NB4 (cell line): ENCODE measurements at regions not wholly inside any gene's neighbourhood (a gene's known extent, or its start where the extent isn't known, plus 50 kb on each side); places are given as distances from the start of the nearest gene placed in this dataset.

Source experiments
- MYC ChIP-seq: IDR thresholded peaks from 2 replicates; pipeline ENCODE4 v1.6.1; 2011; ENCODE audit warnings: low read depth, low read length
- POLR2A ChIP-seq: IDR thresholded peaks from 2 replicates; pipeline ENCODE4 v1.6.1; 2011; ENCODE audit warnings: mild to moderate bottlenecking; ENCODE audit not compliant: insufficient read length; ENCODE audit errors: extremely low read depth
- TF ChIP-seq, protein P1 (sequence below): IDR thresholded peaks from one replicate; pipeline ENCODE4 v1.5.1; 2012; ENCODE audit warnings: low read depth, low read length
- TF ChIP-seq, protein P2 (sequence below): IDR thresholded peaks from 2 replicates; pipeline ENCODE4 v1.6.1; 2011; ENCODE audit warnings: low read depth, low read length

DNA sequence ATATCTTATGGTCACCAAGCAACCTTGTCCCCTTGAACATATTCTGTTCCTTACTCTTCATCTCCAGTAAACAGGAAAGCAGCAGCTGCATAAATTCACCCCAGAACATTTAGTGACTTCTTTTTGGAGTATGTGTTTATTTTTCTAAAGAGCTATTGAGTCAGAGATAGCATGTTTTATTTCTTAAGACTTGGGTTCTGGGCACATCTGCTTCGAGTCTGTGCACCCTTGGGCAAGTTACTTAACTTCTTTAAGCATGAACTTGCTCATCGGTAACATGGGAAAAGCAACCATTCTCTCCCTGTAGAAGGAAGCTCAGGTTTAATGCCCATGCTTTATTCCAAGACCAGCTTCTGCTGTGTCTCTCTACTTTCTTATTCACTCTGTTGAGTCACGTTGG is 309.3 kb upstream of the MEX3C start:
- TF ChIP-seq MYC (no peak), POLR2A (no peak)
- TF ChIP-seq, protein P1, sequence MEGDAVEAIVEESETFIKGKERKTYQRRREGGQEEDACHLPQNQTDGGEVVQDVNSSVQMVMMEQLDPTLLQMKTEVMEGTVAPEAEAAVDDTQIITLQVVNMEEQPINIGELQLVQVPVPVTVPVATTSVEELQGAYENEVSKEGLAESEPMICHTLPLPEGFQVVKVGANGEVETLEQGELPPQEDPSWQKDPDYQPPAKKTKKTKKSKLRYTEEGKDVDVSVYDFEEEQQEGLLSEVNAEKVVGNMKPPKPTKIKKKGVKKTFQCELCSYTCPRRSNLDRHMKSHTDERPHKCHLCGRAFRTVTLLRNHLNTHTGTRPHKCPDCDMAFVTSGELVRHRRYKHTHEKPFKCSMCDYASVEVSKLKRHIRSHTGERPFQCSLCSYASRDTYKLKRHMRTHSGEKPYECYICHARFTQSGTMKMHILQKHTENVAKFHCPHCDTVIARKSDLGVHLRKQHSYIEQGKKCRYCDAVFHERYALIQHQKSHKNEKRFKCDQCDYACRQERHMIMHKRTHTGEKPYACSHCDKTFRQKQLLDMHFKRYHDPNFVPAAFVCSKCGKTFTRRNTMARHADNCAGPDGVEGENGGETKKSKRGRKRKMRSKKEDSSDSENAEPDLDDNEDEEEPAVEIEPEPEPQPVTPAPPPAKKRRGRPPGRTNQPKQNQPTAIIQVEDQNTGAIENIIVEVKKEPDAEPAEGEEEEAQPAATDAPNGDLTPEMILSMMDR, result no peak
- TF ChIP-seq, protein P2, sequence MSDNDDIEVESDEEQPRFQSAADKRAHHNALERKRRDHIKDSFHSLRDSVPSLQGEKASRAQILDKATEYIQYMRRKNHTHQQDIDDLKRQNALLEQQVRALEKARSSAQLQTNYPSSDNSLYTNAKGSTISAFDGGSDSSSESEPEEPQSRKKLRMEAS, result no peak
